GM23338 (cell line): ENCODE measurements at regions not wholly inside any gene's neighbourhood (a gene's known extent, or its start where the extent isn't known, plus 50 kb on each side); places are given as distances from the start of the nearest gene placed in this dataset.

Source experiments
- CREB1 ChIP-seq: fragments of 250-450 bp; sonication (Bioruptor Pico); IDR thresholded peaks from 2 replicates; pipeline ENCODE4 v1.5.0; 2020; ENCODE audit warnings: low read depth, mild to moderate bottlenecking, moderate library complexity
- TF ChIP-seq, protein P1 (sequence below): IDR thresholded peaks from one replicate; pipeline ENCODE4 v1.6.1; 2018; ENCODE audit warnings: antibody characterized with exemption; ENCODE audit not compliant: unreplicated experiment
- TF ChIP-seq, protein P2 (sequence below), 2 experiments: fragments of 200-600 bp in 1 of 2; sonication (generic) in 1 of 2; conservative IDR thresholded peaks; 2 replicates each; pipeline versions ENCODE4 v1.5.1 to v1.6.1; 2016 to 2017; ENCODE audit warnings: antibody characterized with exemption in 2 of 2, low read depth in 2 of 2, mild to moderate bottlenecking in 2 of 2, moderate library complexity in 1 of 2

DNA sequence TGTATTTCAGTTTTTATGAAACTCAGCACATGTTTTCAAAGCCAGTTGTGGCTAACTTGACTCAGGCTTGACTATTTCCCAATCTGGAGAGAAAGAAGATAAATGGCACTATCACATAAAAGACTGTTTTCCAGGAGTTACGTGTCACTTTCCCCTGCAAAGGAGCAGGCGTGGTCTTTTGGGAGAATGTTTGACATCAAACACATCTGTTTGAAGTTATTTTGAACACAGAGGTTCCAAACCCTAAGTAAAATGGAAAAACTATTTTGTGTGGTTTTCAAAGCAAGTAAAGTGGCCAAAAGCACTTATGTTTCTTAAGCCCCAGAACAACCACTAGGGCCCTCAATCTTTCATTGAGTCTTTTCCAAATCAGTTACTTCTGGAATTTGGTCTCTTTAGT lies 89.7 kb downstream of the FOXF2 start:
- no peak for TF ChIP-seq CREB1
- TF ChIP-seq, protein P1, sequence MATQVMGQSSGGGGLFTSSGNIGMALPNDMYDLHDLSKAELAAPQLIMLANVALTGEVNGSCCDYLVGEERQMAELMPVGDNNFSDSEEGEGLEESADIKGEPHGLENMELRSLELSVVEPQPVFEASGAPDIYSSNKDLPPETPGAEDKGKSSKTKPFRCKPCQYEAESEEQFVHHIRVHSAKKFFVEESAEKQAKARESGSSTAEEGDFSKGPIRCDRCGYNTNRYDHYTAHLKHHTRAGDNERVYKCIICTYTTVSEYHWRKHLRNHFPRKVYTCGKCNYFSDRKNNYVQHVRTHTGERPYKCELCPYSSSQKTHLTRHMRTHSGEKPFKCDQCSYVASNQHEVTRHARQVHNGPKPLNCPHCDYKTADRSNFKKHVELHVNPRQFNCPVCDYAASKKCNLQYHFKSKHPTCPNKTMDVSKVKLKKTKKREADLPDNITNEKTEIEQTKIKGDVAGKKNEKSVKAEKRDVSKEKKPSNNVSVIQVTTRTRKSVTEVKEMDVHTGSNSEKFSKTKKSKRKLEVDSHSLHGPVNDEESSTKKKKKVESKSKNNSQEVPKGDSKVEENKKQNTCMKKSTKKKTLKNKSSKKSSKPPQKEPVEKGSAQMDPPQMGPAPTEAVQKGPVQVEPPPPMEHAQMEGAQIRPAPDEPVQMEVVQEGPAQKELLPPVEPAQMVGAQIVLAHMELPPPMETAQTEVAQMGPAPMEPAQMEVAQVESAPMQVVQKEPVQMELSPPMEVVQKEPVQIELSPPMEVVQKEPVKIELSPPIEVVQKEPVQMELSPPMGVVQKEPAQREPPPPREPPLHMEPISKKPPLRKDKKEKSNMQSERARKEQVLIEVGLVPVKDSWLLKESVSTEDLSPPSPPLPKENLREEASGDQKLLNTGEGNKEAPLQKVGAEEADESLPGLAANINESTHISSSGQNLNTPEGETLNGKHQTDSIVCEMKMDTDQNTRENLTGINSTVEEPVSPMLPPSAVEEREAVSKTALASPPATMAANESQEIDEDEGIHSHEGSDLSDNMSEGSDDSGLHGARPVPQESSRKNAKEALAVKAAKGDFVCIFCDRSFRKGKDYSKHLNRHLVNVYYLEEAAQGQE: no peak
- TF ChIP-seq, protein P2, sequence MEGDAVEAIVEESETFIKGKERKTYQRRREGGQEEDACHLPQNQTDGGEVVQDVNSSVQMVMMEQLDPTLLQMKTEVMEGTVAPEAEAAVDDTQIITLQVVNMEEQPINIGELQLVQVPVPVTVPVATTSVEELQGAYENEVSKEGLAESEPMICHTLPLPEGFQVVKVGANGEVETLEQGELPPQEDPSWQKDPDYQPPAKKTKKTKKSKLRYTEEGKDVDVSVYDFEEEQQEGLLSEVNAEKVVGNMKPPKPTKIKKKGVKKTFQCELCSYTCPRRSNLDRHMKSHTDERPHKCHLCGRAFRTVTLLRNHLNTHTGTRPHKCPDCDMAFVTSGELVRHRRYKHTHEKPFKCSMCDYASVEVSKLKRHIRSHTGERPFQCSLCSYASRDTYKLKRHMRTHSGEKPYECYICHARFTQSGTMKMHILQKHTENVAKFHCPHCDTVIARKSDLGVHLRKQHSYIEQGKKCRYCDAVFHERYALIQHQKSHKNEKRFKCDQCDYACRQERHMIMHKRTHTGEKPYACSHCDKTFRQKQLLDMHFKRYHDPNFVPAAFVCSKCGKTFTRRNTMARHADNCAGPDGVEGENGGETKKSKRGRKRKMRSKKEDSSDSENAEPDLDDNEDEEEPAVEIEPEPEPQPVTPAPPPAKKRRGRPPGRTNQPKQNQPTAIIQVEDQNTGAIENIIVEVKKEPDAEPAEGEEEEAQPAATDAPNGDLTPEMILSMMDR (conservative IDR thresholded peaks at IDR 0.05; ENCODE audit: low read depth in 2 of 2): 0 out of 4 replicates have a peak, but pooled peaks of 1 of the 2 experiments have one; percentile 16
